Adipocyte (in vitro differentiated cells): ENCODE measurements at regions not wholly inside any gene's neighbourhood (a gene's known extent, or its start where the extent isn't known, plus 50 kb on each side); places are given as distances from the start of the nearest gene placed in this dataset.

Experiments
- DNase-seq: peaks from one replicate; pipeline ENCODE4 v3.0.0-alpha.2; 2015; ENCODE audit warnings: low read depth
- H3K27me3 ChIP-seq: replicated peaks from 2 replicates; pipeline ENCODE4 v1.7.0; 2013; ENCODE audit warnings: mild to moderate bottlenecking, low read length, moderate library complexity; ENCODE audit not compliant: control insufficient read depth, insufficient read depth
- H3K36me3 ChIP-seq: 2 replicates; pipeline ENCODE4 v1.7.0; 2013; ENCODE audit warnings: low read length, mild to moderate bottlenecking, moderate library complexity; ENCODE audit not compliant: control insufficient read depth, insufficient read depth, severe bottlenecking
- H3K4me1 ChIP-seq: 2 replicates; pipeline ENCODE4 v1.7.0; 2013; ENCODE audit warnings: mild to moderate bottlenecking, low read length, moderate library complexity; ENCODE audit not compliant: control insufficient read depth, insufficient read depth
- H3K4me3 ChIP-seq: 2 replicates; pipeline ENCODE4 v1.7.0; 2013; ENCODE audit warnings: mild to moderate bottlenecking, low read length, moderate library complexity
- H3K9ac ChIP-seq: 2 replicates; pipeline ENCODE4 v1.7.0; 2013; ENCODE audit warnings: mild to moderate bottlenecking, low read length, moderate library complexity
- H3K9me3 ChIP-seq: 2 replicates; pipeline ENCODE4 v1.7.0; 2013; ENCODE audit warnings: mild to moderate bottlenecking, low read length, moderate library complexity; ENCODE audit not compliant: control insufficient read depth

- DNase-seq, result no peak
- Histone ChIP-seq H3K36me3 (no peaks in the 10 kb centered on the region), H3K4me3 (no peak overlapping the region), H3K9me3 (no peaks in the 10 kb centered on the region), H3K27me3 (peaks cover 63% of the 10 kb centered on the region), H3K9ac (no peak overlapping the region), H3K4me1 (no peaks in the 10 kb centered on the region)
Measured at GRCh38 chr3:194022052-194022451, 113.9 kb upstream of the HES1 start.

GRCh38 chr3:194022816-194023215 is 113.1 kb upstream of the HES1 start:
- no peaks in the 10 kb centered on the region for H3K4me1 ChIP-seq
- DNase-seq, result no peak
- H3K27me3 ChIP-seq, result peaks cover 61% of the 10 kb centered on the region
- H3K4me3 ChIP-seq, result no peak overlapping the region
- H3K9ac ChIP-seq, result no peak overlapping the region
- no peaks in the 10 kb centered on the region for H3K9me3 ChIP-seq
- no peaks in the 10 kb centered on the region for H3K36me3 ChIP-seq

GRCh38 chr3:194023501-194024280 is 112.3 kb upstream of the HES1 start:
- Histone ChIP-seq H3K36me3 (no peaks in the 10 kb centered on the region), H3K27me3 (peaks cover 59% of the 10 kb centered on the region), H3K9me3 (peaks cover 4% of the 10 kb centered on the region), H3K4me1 (no peaks in the 10 kb centered on the region), H3K9ac (no peak overlapping the region), H3K4me3 (no peak overlapping the region)
- no peak for DNase-seq

GRCh38 chr3:194025119-194025518 is 110.8 kb upstream of the HES1 start:
- H3K4me1 ChIP-seq, result no peaks in the 10 kb centered on the region
- H3K27me3 ChIP-seq, result peaks cover 60% of the 10 kb centered on the region
- no peak overlapping the region for H3K9ac ChIP-seq
- DNase-seq, result no peak
- H3K36me3 ChIP-seq, result no peaks in the 10 kb centered on the region
- no peak overlapping the region for H3K4me3 ChIP-seq
- H3K9me3 ChIP-seq, result peaks cover 5% of the 10 kb centered on the region

GRCh38 chr3:194025951-194026350 is 110.0 kb upstream of the HES1 start:
- H3K4me1 ChIP-seq, result no peaks in the 10 kb centered on the region
- no peaks in the 10 kb centered on the region for H3K36me3 ChIP-seq
- no peak for DNase-seq
- H3K4me3 ChIP-seq, result no peak overlapping the region
- peaks cover 5% of the 10 kb centered on the region for H3K9me3 ChIP-seq
- peaks cover 65% of the 10 kb centered on the region for H3K27me3 ChIP-seq
- no peak overlapping the region for H3K9ac ChIP-seq

GRCh38 chr3:194028434-194029004 is 107.4 kb upstream of the HES1 start:
- H3K36me3 ChIP-seq, result no peaks in the 10 kb centered on the region
- H3K4me1 ChIP-seq, result no peaks in the 10 kb centered on the region
- H3K27me3 ChIP-seq, result peaks cover 75% of the 10 kb centered on the region
- H3K9me3 ChIP-seq, result peaks cover 5% of the 10 kb centered on the region
- no peak for DNase-seq
- no peak overlapping the region for H3K9ac ChIP-seq
- no peak overlapping the region for H3K4me3 ChIP-seq

GRCh38 chr3:194029846-194030245 is 106.1 kb upstream of the HES1 start:
- no peaks in the 10 kb centered on the region for H3K4me1 ChIP-seq
- H3K27me3 ChIP-seq, result peaks cover 75% of the 10 kb centered on the region
- H3K4me3 ChIP-seq, result no peak overlapping the region
- no peak overlapping the region for H3K9ac ChIP-seq
- no peaks in the 10 kb centered on the region for H3K36me3 ChIP-seq
- no peak for DNase-seq
- peaks cover 5% of the 10 kb centered on the region for H3K9me3 ChIP-seq

- H3K9ac ChIP-seq, result no peak overlapping the region
- H3K4me3 ChIP-seq, result no peak overlapping the region
- no peaks in the 10 kb centered on the region for H3K36me3 ChIP-seq
- peaks cover 74% of the 10 kb centered on the region for H3K27me3 ChIP-seq
- peaks cover 5% of the 10 kb centered on the region for H3K9me3 ChIP-seq
- DNase-seq, result no peak
- no peaks in the 10 kb centered on the region for H3K4me1 ChIP-seq
Measured at GRCh38 chr3:194030372-194030771, 105.6 kb upstream of the HES1 start.

GRCh38 chr3:194031349-194031748 is 104.6 kb upstream of the HES1 start:
- Histone ChIP-seq H3K4me3 (no peak overlapping the region), H3K36me3 (no peaks in the 10 kb centered on the region), H3K4me1 (no peaks in the 10 kb centered on the region), H3K9ac (no peak overlapping the region), H3K27me3 (peaks cover 70% of the 10 kb centered on the region), H3K9me3 (peaks cover 5% of the 10 kb centered on the region)
- DNase-seq, result no peak

GRCh38 chr3:194031867-194032635 is 103.9 kb upstream of the HES1 start:
- DNase-seq, result no peak
- H3K9me3 ChIP-seq, result peaks cover 5% of the 10 kb centered on the region
- no peaks in the 10 kb centered on the region for H3K4me1 ChIP-seq
- no peak overlapping the region for H3K4me3 ChIP-seq
- no peaks in the 10 kb centered on the region for H3K36me3 ChIP-seq
- peaks cover 70% of the 10 kb centered on the region for H3K27me3 ChIP-seq
- no peak overlapping the region for H3K9ac ChIP-seq

GRCh38 chr3:194032828-194033435 is 103.0 kb upstream of the HES1 start:
- H3K4me1 ChIP-seq, result no peaks in the 10 kb centered on the region
- H3K27me3 ChIP-seq, result peaks cover 67% of the 10 kb centered on the region
- DNase-seq, result no peak
- H3K4me3 ChIP-seq, result no peak overlapping the region
- peaks cover 5% of the 10 kb centered on the region for H3K9me3 ChIP-seq
- no peaks in the 10 kb centered on the region for H3K36me3 ChIP-seq
- H3K9ac ChIP-seq, result no peak overlapping the region
